ENCODE measurements at regions not wholly inside any gene's neighbourhood (a gene's known extent, or its start where the extent isn't known, plus 50 kb on each side); places are given as distances from the start of the nearest gene placed in this dataset.

GRCh38 chr20:57920971-57921370 is 211.2 kb upstream of the PMEPA1 start:
- Histone ChIP-seq H3K4me1 (ENCODE audit: control insufficient read depth, insufficient read depth, low read depth, low read length) (no peaks in the 10 kb centered on the region), H3K27ac (ENCODE audit: low read length, poor library complexity, severe bottlenecking) (no peak overlapping the region), H2BK5ac (ENCODE audit: low read depth, low read length, poor library complexity, severe bottlenecking) (no peak overlapping the region), H3K14ac (ENCODE audit: low read length in 2 of 2) (no peak overlapping the region), H2BK12ac (ENCODE audit: low read length in 2 of 2) (no peak overlapping the region), H3K27me3 (ENCODE audit: control insufficient read depth in 1 of 2, insufficient read depth in 1 of 2, low read length in 2 of 2) (peaks cover 0 to 38% of the 10 kb centered on the region in 2 experiments), H3K36me3 (ENCODE audit: control insufficient read depth in 1 of 2, insufficient read depth in 2 of 2, low read depth in 1 of 2, low read length in 2 of 2) (no peaks in the 10 kb centered on the region), H2AFZ (ENCODE audit: low read depth, low read length) (no peak overlapping the region), H3K9ac (ENCODE audit: low read length) (no peak overlapping the region), H4K8ac (ENCODE audit: low read length) (no peak overlapping the region), H2BK120ac (ENCODE audit: low read depth, low read length) (no peak overlapping the region), H3K4ac (ENCODE audit: low read depth in 1 of 2, low read length in 2 of 2) (no peak overlapping the region), H3K4me3 (ENCODE audit: insufficient read depth in 1 of 2, low read depth in 1 of 2, low read length in 2 of 2) (no peak overlapping the region), H3K18ac (ENCODE audit: low read depth in 1 of 2, low read length in 2 of 2) (no peak overlapping the region), H3K4me2 (ENCODE audit: low read length, poor library complexity, severe bottlenecking) (no peak overlapping the region), H3K79me1 (replicated peaks; ENCODE audit: low read length, poor library complexity, severe bottlenecking) (no peaks in the 10 kb centered on the region), H2BK15ac (ENCODE audit: low read depth, poor library complexity, severe bottlenecking) (no peak overlapping the region), H3K23ac (ENCODE audit: low read length in 2 of 2) (no peak overlapping the region), H2AK5ac (ENCODE audit: low read length, severe bottlenecking) (no peak overlapping the region), H3K9me3 (ENCODE audit: control insufficient read depth, low read length) (peaks cover 8% of the 10 kb centered on the region), H4K91ac (ENCODE audit: low read length) (no peak overlapping the region)
- DNase-seq, result no peak
- 77% methylated on average over 6 of the region's 6 CpGs for WGBS

- H2BK5ac ChIP-seq (ENCODE audit: low read depth, low read length, poor library complexity, severe bottlenecking), result no peak overlapping the region
- no peak overlapping the region for H3K18ac ChIP-seq (ENCODE audit: low read depth in 1 of 2, low read length in 2 of 2)
- no peak overlapping the region for H3K4ac ChIP-seq (ENCODE audit: low read depth in 1 of 2, low read length in 2 of 2)
- no peak overlapping the region for H3K9ac ChIP-seq (ENCODE audit: low read length)
- H3K14ac ChIP-seq (ENCODE audit: low read length in 2 of 2), result no peak overlapping the region
- H3K9me3 ChIP-seq (ENCODE audit: control insufficient read depth, low read length), result no peaks in the 10 kb centered on the region
- H2BK120ac ChIP-seq (ENCODE audit: low read depth, low read length), result no peak overlapping the region
- H2BK12ac ChIP-seq (ENCODE audit: low read length in 2 of 2), result no peak overlapping the region
- H2AK5ac ChIP-seq (ENCODE audit: low read length, severe bottlenecking), result no peak overlapping the region
- H4K91ac ChIP-seq (ENCODE audit: low read length), result no peak overlapping the region
- no peak overlapping the region for H2AFZ ChIP-seq (ENCODE audit: low read depth, low read length)
- H3K23ac ChIP-seq (ENCODE audit: low read length in 2 of 2), result no peak overlapping the region
- 58% methylated on average over 3 of the region's 3 CpGs for WGBS
- H3K4me2 ChIP-seq (ENCODE audit: low read length, poor library complexity, severe bottlenecking), result no peak overlapping the region
- no peak overlapping the region for H4K8ac ChIP-seq (ENCODE audit: low read length)
- no peak overlapping the region for H3K27ac ChIP-seq (ENCODE audit: low read length, poor library complexity, severe bottlenecking)
- H2BK15ac ChIP-seq (ENCODE audit: low read depth, poor library complexity, severe bottlenecking), result no peak overlapping the region
- H3K4me3 ChIP-seq (ENCODE audit: insufficient read depth in 1 of 2, low read depth in 1 of 2, low read length in 2 of 2), result no peak overlapping the region
- H3K27me3 ChIP-seq (ENCODE audit: control insufficient read depth in 1 of 2, insufficient read depth in 1 of 2, low read length in 2 of 2), result peaks cover 0 to 45% of the 10 kb centered on the region in 2 experiments
- no peaks in the 10 kb centered on the region for H3K4me1 ChIP-seq (ENCODE audit: control insufficient read depth, insufficient read depth, low read depth, low read length)
- no peaks in the 10 kb centered on the region for H3K79me1 ChIP-seq (replicated peaks; ENCODE audit: low read length, poor library complexity, severe bottlenecking)
- H3K36me3 ChIP-seq (ENCODE audit: control insufficient read depth in 1 of 2, insufficient read depth in 2 of 2, low read depth in 1 of 2, low read length in 2 of 2), result no peaks in the 10 kb centered on the region
- DNase-seq, result no peak
Observed at GRCh38 chr20:57919049-57919448, 209.2 kb upstream of the PMEPA1 start.

GRCh38 chr20:57918551-57918950 is 208.7 kb upstream of the PMEPA1 start:
- Histone ChIP-seq H3K14ac (ENCODE audit: low read length in 2 of 2) (no peak overlapping the region), H3K27ac (ENCODE audit: low read length, poor library complexity, severe bottlenecking) (no peak overlapping the region), H3K9me3 (ENCODE audit: control insufficient read depth, low read length) (no peaks in the 10 kb centered on the region), H3K27me3 (ENCODE audit: control insufficient read depth in 1 of 2, insufficient read depth in 1 of 2, low read length in 2 of 2) (peaks cover 0 to 45% of the 10 kb centered on the region in 2 experiments), H2BK120ac (ENCODE audit: low read depth, low read length) (no peak overlapping the region), H2BK12ac (ENCODE audit: low read length in 2 of 2) (no peak overlapping the region), H2AK5ac (ENCODE audit: low read length, severe bottlenecking) (no peak overlapping the region), H3K36me3 (ENCODE audit: control insufficient read depth in 1 of 2, insufficient read depth in 2 of 2, low read depth in 1 of 2, low read length in 2 of 2) (no peaks in the 10 kb centered on the region), H2BK5ac (ENCODE audit: low read depth, low read length, poor library complexity, severe bottlenecking) (no peak overlapping the region), H2BK15ac (ENCODE audit: low read depth, poor library complexity, severe bottlenecking) (no peak overlapping the region), H3K4me3 (ENCODE audit: insufficient read depth in 1 of 2, low read depth in 1 of 2, low read length in 2 of 2) (no peak overlapping the region), H3K4me2 (ENCODE audit: low read length, poor library complexity, severe bottlenecking) (no peak overlapping the region), H4K91ac (ENCODE audit: low read length) (no peak overlapping the region), H4K8ac (ENCODE audit: low read length) (no peak overlapping the region), H3K18ac (ENCODE audit: low read depth in 1 of 2, low read length in 2 of 2) (no peak overlapping the region), H3K9ac (ENCODE audit: low read length) (no peak overlapping the region), H3K23ac (ENCODE audit: low read length in 2 of 2) (no peak overlapping the region), H3K4ac (ENCODE audit: low read depth in 1 of 2, low read length in 2 of 2) (no peak overlapping the region), H3K4me1 (ENCODE audit: control insufficient read depth, insufficient read depth, low read depth, low read length) (no peaks in the 10 kb centered on the region), H2AFZ (ENCODE audit: low read depth, low read length) (no peak overlapping the region), H3K79me1 (replicated peaks; ENCODE audit: low read length, poor library complexity, severe bottlenecking) (no peaks in the 10 kb centered on the region)
- WGBS, result 70% methylated on average over 3 of the region's 4 CpGs
- DNase-seq, result no peak

- peaks cover 0 to 51% of the 10 kb centered on the region in 2 experiments for H3K27me3 ChIP-seq (ENCODE audit: control insufficient read depth in 1 of 2, insufficient read depth in 1 of 2, low read length in 2 of 2)
- no peak overlapping the region for H4K8ac ChIP-seq (ENCODE audit: low read length)
- no peak for DNase-seq
- no peak overlapping the region for H2BK15ac ChIP-seq (ENCODE audit: low read depth, poor library complexity, severe bottlenecking)
- H2BK12ac ChIP-seq (ENCODE audit: low read length in 2 of 2), result no peak overlapping the region
- no peaks in the 10 kb centered on the region for H3K36me3 ChIP-seq (ENCODE audit: control insufficient read depth in 1 of 2, insufficient read depth in 2 of 2, low read depth in 1 of 2, low read length in 2 of 2)
- H4K91ac ChIP-seq (ENCODE audit: low read length), result no peak overlapping the region
- H3K18ac ChIP-seq (ENCODE audit: low read depth in 1 of 2, low read length in 2 of 2), result no peak overlapping the region
- no peak overlapping the region for H2BK120ac ChIP-seq (ENCODE audit: low read depth, low read length)
- no peaks in the 10 kb centered on the region for H3K9me3 ChIP-seq (ENCODE audit: control insufficient read depth, low read length)
- H3K9ac ChIP-seq (ENCODE audit: low read length), result no peak overlapping the region
- no peak overlapping the region for H3K4ac ChIP-seq (ENCODE audit: low read depth in 1 of 2, low read length in 2 of 2)
- H2AFZ ChIP-seq (ENCODE audit: low read depth, low read length), result no peak overlapping the region
- no peak overlapping the region for H2AK5ac ChIP-seq (ENCODE audit: low read length, severe bottlenecking)
- H3K14ac ChIP-seq (ENCODE audit: low read length in 2 of 2), result no peak overlapping the region
- H3K4me2 ChIP-seq (ENCODE audit: low read length, poor library complexity, severe bottlenecking), result no peak overlapping the region
- no peaks in the 10 kb centered on the region for H3K4me1 ChIP-seq (ENCODE audit: control insufficient read depth, insufficient read depth, low read depth, low read length)
- no peak overlapping the region for H2BK5ac ChIP-seq (ENCODE audit: low read depth, low read length, poor library complexity, severe bottlenecking)
- no peak overlapping the region for H3K27ac ChIP-seq (ENCODE audit: low read length, poor library complexity, severe bottlenecking)
- no peak overlapping the region for H3K23ac ChIP-seq (ENCODE audit: low read length in 2 of 2)
- H3K4me3 ChIP-seq (ENCODE audit: insufficient read depth in 1 of 2, low read depth in 1 of 2, low read length in 2 of 2), result no peak overlapping the region
- 75% methylated on average over 4 of the region's 4 CpGs for WGBS
- H3K79me1 ChIP-seq (replicated peaks; ENCODE audit: low read length, poor library complexity, severe bottlenecking), result no peaks in the 10 kb centered on the region
Observed at GRCh38 chr20:57914205-57914604, 204.4 kb upstream of the PMEPA1 start.
